ENCODE measurements at regions not wholly inside any gene's neighbourhood (a gene's known extent, or its start where the extent isn't known, plus 50 kb on each side); places are given as distances from the start of the nearest gene placed in this dataset.

DNA sequence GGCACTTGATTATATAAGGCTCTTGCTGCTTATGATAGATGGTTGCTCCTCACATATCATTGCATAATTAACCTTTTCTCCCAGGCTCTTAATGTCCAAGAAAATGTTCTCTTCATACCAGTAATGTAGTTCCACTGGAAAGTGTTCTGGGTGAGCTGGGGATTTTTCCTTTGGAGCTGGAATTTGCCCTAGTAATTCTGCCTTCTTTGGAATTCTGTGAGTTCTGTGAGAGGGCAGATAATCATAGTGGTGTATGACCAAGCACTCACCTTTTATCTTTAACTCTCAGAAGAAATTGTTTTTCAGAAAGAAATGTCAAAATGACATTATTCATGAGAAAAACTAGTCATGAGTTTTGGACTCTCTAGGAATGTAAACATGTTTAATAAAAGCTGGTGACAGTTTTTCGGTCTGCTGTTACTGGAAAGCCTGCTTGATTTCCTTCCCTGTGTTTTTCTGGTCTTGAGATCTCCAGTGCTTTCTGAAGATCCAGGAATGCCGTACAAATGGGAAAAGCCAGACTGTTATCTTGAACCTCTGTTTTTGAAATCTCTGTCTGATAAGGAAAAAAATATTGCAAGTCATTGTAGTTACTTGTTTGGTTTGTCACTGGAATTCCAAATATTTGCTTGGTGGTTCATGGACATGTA lies 148.3 kb upstream of the PRPS1L1 start:
- no peak overlapping the region for H3K4me3 ChIP-seq (ENCODE audit: control insufficient read depth, low read depth, low read length)
- TF ChIP-seq, protein P1, sequence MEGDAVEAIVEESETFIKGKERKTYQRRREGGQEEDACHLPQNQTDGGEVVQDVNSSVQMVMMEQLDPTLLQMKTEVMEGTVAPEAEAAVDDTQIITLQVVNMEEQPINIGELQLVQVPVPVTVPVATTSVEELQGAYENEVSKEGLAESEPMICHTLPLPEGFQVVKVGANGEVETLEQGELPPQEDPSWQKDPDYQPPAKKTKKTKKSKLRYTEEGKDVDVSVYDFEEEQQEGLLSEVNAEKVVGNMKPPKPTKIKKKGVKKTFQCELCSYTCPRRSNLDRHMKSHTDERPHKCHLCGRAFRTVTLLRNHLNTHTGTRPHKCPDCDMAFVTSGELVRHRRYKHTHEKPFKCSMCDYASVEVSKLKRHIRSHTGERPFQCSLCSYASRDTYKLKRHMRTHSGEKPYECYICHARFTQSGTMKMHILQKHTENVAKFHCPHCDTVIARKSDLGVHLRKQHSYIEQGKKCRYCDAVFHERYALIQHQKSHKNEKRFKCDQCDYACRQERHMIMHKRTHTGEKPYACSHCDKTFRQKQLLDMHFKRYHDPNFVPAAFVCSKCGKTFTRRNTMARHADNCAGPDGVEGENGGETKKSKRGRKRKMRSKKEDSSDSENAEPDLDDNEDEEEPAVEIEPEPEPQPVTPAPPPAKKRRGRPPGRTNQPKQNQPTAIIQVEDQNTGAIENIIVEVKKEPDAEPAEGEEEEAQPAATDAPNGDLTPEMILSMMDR (IDR thresholded peaks at IDR 0.05; ENCODE audit: control insufficient read depth, insufficient read depth, low read depth, low read length, missing control alignments), result no peak
- no peak for DNase-seq (ENCODE audit: low read depth)

- no peak for DNase-seq (ENCODE audit: low read depth)
These were observed 149.6 kb upstream of the PRPS1L1 start for GRCh38 chr7:18177129-18177814.

GRCh38 chr7:18177815-18178660 lies 150.4 kb upstream of the PRPS1L1 start:
- DNase-seq (ENCODE audit: low read depth), result no peak
- TF ChIP-seq, protein P1 (IDR thresholded peaks at IDR 0.05; ENCODE audit: control insufficient read depth, insufficient read depth, low read depth, low read length, missing control alignments), result no peak
- H3K4me3 ChIP-seq (ENCODE audit: control insufficient read depth, low read depth, low read length), result no peak overlapping the region

More at GRCh38 chr7:18177129-18177814, 149.6 kb upstream of the PRPS1L1 start:
- TF ChIP-seq, protein P1 (IDR thresholded peaks at IDR 0.05; ENCODE audit: control insufficient read depth, insufficient read depth, low read depth, low read length, missing control alignments), result no peak
- no peak overlapping the region for H3K4me3 ChIP-seq (ENCODE audit: control insufficient read depth, low read depth, low read length)

GRCh38 chr7:18179093-18179492 lies 151.4 kb upstream of the PRPS1L1 start:
- no peak for DNase-seq (ENCODE audit: low read depth)
- TF ChIP-seq, protein P1 (IDR thresholded peaks at IDR 0.05; ENCODE audit: control insufficient read depth, insufficient read depth, low read depth, low read length, missing control alignments), result no peak
- H3K4me3 ChIP-seq (ENCODE audit: control insufficient read depth, low read depth, low read length), result no peak overlapping the region

DNA sequence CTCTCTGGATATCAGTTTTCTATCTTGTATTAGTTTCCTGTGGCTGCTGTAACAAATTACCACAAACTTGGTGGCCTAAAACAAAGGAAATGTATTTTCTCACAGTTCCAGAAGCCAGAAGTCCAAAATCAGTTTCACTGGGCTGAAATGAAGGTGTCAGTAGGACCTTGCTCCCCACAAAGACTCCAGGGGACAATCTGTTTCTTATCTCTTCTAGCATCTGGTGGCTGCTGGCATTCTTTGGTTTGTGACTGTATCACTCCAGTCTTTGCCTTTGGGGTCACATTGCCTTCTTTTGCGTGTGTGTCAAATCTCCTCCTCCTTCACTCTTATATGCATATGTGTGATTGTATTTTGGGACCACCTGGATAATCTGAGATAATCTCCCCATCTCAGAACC lies 153.0 kb upstream of the PRPS1L1 start:
- no peak overlapping the region for H3K4me3 ChIP-seq (ENCODE audit: control insufficient read depth, low read depth, low read length)
- TF ChIP-seq, protein P1 (IDR thresholded peaks at IDR 0.05; ENCODE audit: control insufficient read depth, insufficient read depth, low read depth, low read length, missing control alignments), result no peak
- no peak for DNase-seq (ENCODE audit: low read depth)

GRCh38 chr7:18189500-18190126 lies 162.0 kb upstream of the PRPS1L1 start:
- no peak for DNase-seq (ENCODE audit: low read depth)
- no peak overlapping the region for H3K4me3 ChIP-seq (ENCODE audit: control insufficient read depth, low read depth, low read length)
- TF ChIP-seq, protein P1 (IDR thresholded peaks at IDR 0.05; ENCODE audit: control insufficient read depth, insufficient read depth, low read depth, low read length, missing control alignments), result no peak

Data from AG09309 (cell line).